BLaER1 treated with 17β-estradiol and CSF1 and Interleukin-3, amounts not matched to agents 10 nM and 100 nM (cell line): ENCODE measurements at regions not wholly inside any gene's neighbourhood (a gene's known extent, or its start where the extent isn't known, plus 50 kb on each side); places are given as distances from the start of the nearest gene placed in this dataset.
A peak's percentile ranks its signal among the peaks of the same experiment; 100 is the strongest.

Source experiments
- H3K27ac ChIP-seq, 11 experiments: shearing (Covaris generic); formaldehyde crosslinking; 2 replicates each; pipeline ENCODE4 v1.8.1; 2022
- H3K27me3 ChIP-seq, 11 experiments: shearing (Covaris generic); formaldehyde crosslinking; 2 replicates each; pipeline ENCODE4 v1.8.1; 2022
- H3K36me3 ChIP-seq, 11 experiments: shearing (Covaris generic); formaldehyde crosslinking; 2 replicates each; pipeline ENCODE4 v1.8.1; 2022
- H3K4me1 ChIP-seq, 10 experiments: shearing (Covaris generic); formaldehyde crosslinking; 2 replicates each; pipeline ENCODE4 v1.8.1; 2022
- H3K4me2 ChIP-seq, 11 experiments: shearing (Covaris generic); formaldehyde crosslinking; 2 replicates each; pipeline ENCODE4 v1.8.1; 2022
- H3K4me3 ChIP-seq, 10 experiments: shearing (Covaris generic); formaldehyde crosslinking; 2 replicates each; pipeline ENCODE4 v1.8.1; 2022
- H3K9ac ChIP-seq, 11 experiments: shearing (Covaris generic); formaldehyde crosslinking; 2 replicates each; pipeline ENCODE4 v1.8.1; 2022
- H3K9me3 ChIP-seq, 11 experiments: shearing (Covaris generic); formaldehyde crosslinking; replicated peaks in 1 of 11; 2 replicates each; pipeline ENCODE4 v1.8.1; 2022
- H4K20me1 ChIP-seq, 11 experiments: shearing (Covaris generic); formaldehyde crosslinking; 2 replicates each; pipeline ENCODE4 v1.8.1; 2022
- Cebpa-rat ChIP-seq, 11 experiments: shearing (Covaris generic); IDR thresholded peaks; 2 replicates each; pipeline ENCODE4 v1.8.1; 2022

- H4K20me1 ChIP-seq = no peaks in the 10 kb centered on the region
- no peaks in the 10 kb centered on the region for H3K36me3 ChIP-seq
- peaks cover 10 to 24% (median 18%) of the 10 kb centered on the region in 11 experiments for H3K9me3 ChIP-seq
- H3K27me3 ChIP-seq = no peaks in the 10 kb centered on the region
- no peak overlapping the region for H3K9ac ChIP-seq
- no peaks in the 10 kb centered on the region for H3K4me1 ChIP-seq
- no peak for TF ChIP-seq Cebpa-rat (IDR thresholded peaks at IDR 0.05)
- H3K4me2 ChIP-seq = no peak overlapping the region
- H3K27ac ChIP-seq = no peak overlapping the region
- H3K4me3 ChIP-seq = no peak overlapping the region
Observed at GRCh38 chr13:74868049-74868448, 613.9 kb downstream of the TBC1D4 start.

GRCh38 chr13:74867460-74867859 is 614.5 kb downstream of the TBC1D4 start:
- H3K36me3 ChIP-seq = no peaks in the 10 kb centered on the region
- H3K27me3 ChIP-seq = no peaks in the 10 kb centered on the region
- H3K9ac ChIP-seq = no peak overlapping the region
- no peak overlapping the region for H3K4me3 ChIP-seq
- no peak overlapping the region for H3K27ac ChIP-seq
- H4K20me1 ChIP-seq = no peaks in the 10 kb centered on the region
- no peak overlapping the region for H3K4me2 ChIP-seq
- H3K9me3 ChIP-seq = peaks cover 10 to 24% (median 18%) of the 10 kb centered on the region in 11 experiments
- no peak for TF ChIP-seq Cebpa-rat (IDR thresholded peaks at IDR 0.05)
- no peaks in the 10 kb centered on the region for H3K4me1 ChIP-seq

GRCh38 chr13:74866101-74866500 is 615.9 kb downstream of the TBC1D4 start:
- Histone ChIP-seq H4K20me1 (no peaks in the 10 kb centered on the region), H3K36me3 (no peaks in the 10 kb centered on the region), H3K9me3 (peaks cover 10 to 24% (median 18%) of the 10 kb centered on the region in 11 experiments), H3K4me1 (no peaks in the 10 kb centered on the region), H3K4me3 (no peak overlapping the region), H3K27me3 (no peaks in the 10 kb centered on the region), H3K4me2 (no peak overlapping the region), H3K9ac (no peak overlapping the region), H3K27ac (no peak overlapping the region)
- TF ChIP-seq Cebpa-rat (IDR thresholded peaks at IDR 0.05) = no peak

GRCh38 chr13:74865656-74866055 is 616.3 kb downstream of the TBC1D4 start:
- no peak overlapping the region for H3K9ac ChIP-seq

GRCh38 chr13:74860789-74861188 is 621.2 kb downstream of the TBC1D4 start:
- no peaks in the 10 kb centered on the region for H3K36me3 ChIP-seq
- H3K27ac ChIP-seq = no peak overlapping the region
- no peak for TF ChIP-seq Cebpa-rat (IDR thresholded peaks at IDR 0.05)
- no peak overlapping the region for H3K9ac ChIP-seq
- H3K4me2 ChIP-seq = no peak overlapping the region
- no peak overlapping the region for H3K4me3 ChIP-seq
- no peaks in the 10 kb centered on the region for H3K4me1 ChIP-seq
- peaks cover 0 to 9% (median 0%) of the 10 kb centered on the region in 11 experiments; a peak in 6 of 22 replicates for H3K9me3 ChIP-seq
- no peaks in the 10 kb centered on the region for H3K27me3 ChIP-seq
- no peaks in the 10 kb centered on the region for H4K20me1 ChIP-seq

More at GRCh38 chr13:74865656-74866055, 616.3 kb downstream of the TBC1D4 start:
- Histone ChIP-seq H4K20me1 (no peaks in the 10 kb centered on the region), H3K27ac (no peak overlapping the region), H3K27me3 (no peaks in the 10 kb centered on the region), H3K9me3 (peaks cover 10 to 24% (median 18%) of the 10 kb centered on the region in 11 experiments), H3K4me1 (no peaks in the 10 kb centered on the region), H3K4me3 (no peak overlapping the region), H3K36me3 (no peaks in the 10 kb centered on the region), H3K4me2 (no peak overlapping the region)
- TF ChIP-seq Cebpa-rat (IDR thresholded peaks at IDR 0.05) = no peak

- Histone ChIP-seq H3K4me1 (no peaks in the 10 kb centered on the region), H4K20me1 (no peaks in the 10 kb centered on the region), H3K9me3 (peaks cover 0 to 22% (median 6%) of the 10 kb centered on the region in 11 experiments; a peak in 12 of 22 replicates), H3K4me2 (no peak overlapping the region), H3K27ac (no peak overlapping the region), H3K27me3 (no peaks in the 10 kb centered on the region), H3K9ac (no peak overlapping the region), H3K36me3 (no peaks in the 10 kb centered on the region), H3K4me3 (no peak overlapping the region)
- no peak for TF ChIP-seq Cebpa-rat (IDR thresholded peaks at IDR 0.05)
Observed at GRCh38 chr13:74850893-74851292, 631.1 kb downstream of the TBC1D4 start.

GRCh38 chr13:74847966-74848365 is 634.0 kb downstream of the TBC1D4 start:
- Histone ChIP-seq H3K4me3 (no peak overlapping the region), H3K36me3 (no peaks in the 10 kb centered on the region), H4K20me1 (no peaks in the 10 kb centered on the region), H3K4me2 (0 out of 22 replicates have a peak overlapping the region, but pooled peaks of 2 of the 11 experiments have one; percentile 2 to 30), H3K27me3 (no peaks in the 10 kb centered on the region), H3K27ac (no peak overlapping the region), H3K9ac (no peak overlapping the region), H3K9me3 (peaks cover 0 to 15% (median 0%) of the 10 kb centered on the region in 11 experiments; a peak in 5 of 22 replicates), H3K4me1 (no peaks in the 10 kb centered on the region)
- no peak for TF ChIP-seq Cebpa-rat (IDR thresholded peaks at IDR 0.05)

GRCh38 chr13:74845806-74846205 is 636.2 kb downstream of the TBC1D4 start:
- no peaks in the 10 kb centered on the region for H3K27me3 ChIP-seq
- peaks cover 0 to 15% (median 0%) of the 10 kb centered on the region in 11 experiments; a peak in 4 of 22 replicates for H3K9me3 ChIP-seq
- H3K4me3 ChIP-seq = no peak overlapping the region
- H4K20me1 ChIP-seq = no peaks in the 10 kb centered on the region
- no peak overlapping the region for H3K9ac ChIP-seq
- H3K27ac ChIP-seq = no peak overlapping the region
- no peaks in the 10 kb centered on the region for H3K36me3 ChIP-seq
- H3K4me1 ChIP-seq = no peaks in the 10 kb centered on the region
- H3K4me2 ChIP-seq = no peak overlapping the region
- TF ChIP-seq Cebpa-rat (IDR thresholded peaks at IDR 0.05) = no peak

- no peak overlapping the region for H3K27ac ChIP-seq
- no peaks in the 10 kb centered on the region for H3K36me3 ChIP-seq
- no peak overlapping the region for H3K4me2 ChIP-seq
- TF ChIP-seq Cebpa-rat (IDR thresholded peaks at IDR 0.05) = no peak
- H3K27me3 ChIP-seq = no peaks in the 10 kb centered on the region
- no peaks in the 10 kb centered on the region for H3K9me3 ChIP-seq
- H3K4me3 ChIP-seq = no peak overlapping the region
- H4K20me1 ChIP-seq = no peaks in the 10 kb centered on the region
- H3K4me1 ChIP-seq = no peaks in the 10 kb centered on the region
- no peak overlapping the region for H3K9ac ChIP-seq
Observed at GRCh38 chr13:74841651-74842050, 640.3 kb downstream of the TBC1D4 start.

- TF ChIP-seq Cebpa-rat (IDR thresholded peaks at IDR 0.05) = no peak
- no peaks in the 10 kb centered on the region for H3K27me3 ChIP-seq
- H3K27ac ChIP-seq = no peak overlapping the region
Observed at GRCh38 chr13:74841123-74841522, 640.8 kb downstream of the TBC1D4 start.

More at GRCh38 chr13:74841123-74841522, 640.8 kb downstream of the TBC1D4 start:
- Histone ChIP-seq H3K36me3 (no peaks in the 10 kb centered on the region), H3K9ac (no peak overlapping the region), H4K20me1 (no peaks in the 10 kb centered on the region), H3K9me3 (no peaks in the 10 kb centered on the region), H3K4me3 (no peak overlapping the region), H3K4me2 (no peak overlapping the region), H3K4me1 (peaks cover 0 to 1% (median 0%) of the 10 kb centered on the region in 10 experiments; a peak in 2 of 20 replicates)
